ENCODE measurements at regions not wholly inside any gene's neighbourhood (a gene's known extent, or its start where the extent isn't known, plus 50 kb on each side); places are given as distances from the start of the nearest gene placed in this dataset.

DNA sequence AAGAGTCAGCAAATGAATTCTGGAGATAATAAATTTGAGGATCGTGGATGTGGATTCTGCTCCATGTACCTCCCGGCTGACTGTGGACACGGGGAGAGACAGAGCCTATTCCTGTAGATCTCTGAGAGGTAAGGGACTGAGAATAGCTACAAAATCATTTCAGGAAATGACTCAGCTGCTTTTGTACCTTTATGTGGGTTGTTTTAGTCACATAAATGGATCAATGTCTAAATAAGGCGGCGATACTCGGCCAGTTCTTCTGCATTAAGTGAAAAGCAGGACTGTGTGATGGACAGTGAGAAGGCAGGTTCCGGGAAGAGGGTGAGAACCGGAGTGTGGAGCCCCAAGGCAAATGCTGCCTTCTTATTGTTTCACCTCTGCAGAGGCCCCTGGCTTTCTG, 128.1 kb downstream of the EFNB2 start:
- Histone ChIP-seq H3K27me3 (ENCODE audit: low read depth) (peaks cover 8% of the 10 kb centered on the region), H3K9me3 (replicated peaks) (no peaks in the 10 kb centered on the region), H3K36me3 (no peaks in the 10 kb centered on the region), H3K27ac (replicated peaks) (no peak overlapping the region), H3K4me1 (no peaks in the 10 kb centered on the region), H3K4me3 (no peak overlapping the region)
- DNase-seq = no peak
- intact Hi-C loops (cut with micrococcal nuclease) = no loop called here
- TF ChIP-seq, protein P1, sequence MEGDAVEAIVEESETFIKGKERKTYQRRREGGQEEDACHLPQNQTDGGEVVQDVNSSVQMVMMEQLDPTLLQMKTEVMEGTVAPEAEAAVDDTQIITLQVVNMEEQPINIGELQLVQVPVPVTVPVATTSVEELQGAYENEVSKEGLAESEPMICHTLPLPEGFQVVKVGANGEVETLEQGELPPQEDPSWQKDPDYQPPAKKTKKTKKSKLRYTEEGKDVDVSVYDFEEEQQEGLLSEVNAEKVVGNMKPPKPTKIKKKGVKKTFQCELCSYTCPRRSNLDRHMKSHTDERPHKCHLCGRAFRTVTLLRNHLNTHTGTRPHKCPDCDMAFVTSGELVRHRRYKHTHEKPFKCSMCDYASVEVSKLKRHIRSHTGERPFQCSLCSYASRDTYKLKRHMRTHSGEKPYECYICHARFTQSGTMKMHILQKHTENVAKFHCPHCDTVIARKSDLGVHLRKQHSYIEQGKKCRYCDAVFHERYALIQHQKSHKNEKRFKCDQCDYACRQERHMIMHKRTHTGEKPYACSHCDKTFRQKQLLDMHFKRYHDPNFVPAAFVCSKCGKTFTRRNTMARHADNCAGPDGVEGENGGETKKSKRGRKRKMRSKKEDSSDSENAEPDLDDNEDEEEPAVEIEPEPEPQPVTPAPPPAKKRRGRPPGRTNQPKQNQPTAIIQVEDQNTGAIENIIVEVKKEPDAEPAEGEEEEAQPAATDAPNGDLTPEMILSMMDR (IDR thresholded peaks at IDR 0.05; ENCODE audit: borderline replicate concordance) = no peak

DNA sequence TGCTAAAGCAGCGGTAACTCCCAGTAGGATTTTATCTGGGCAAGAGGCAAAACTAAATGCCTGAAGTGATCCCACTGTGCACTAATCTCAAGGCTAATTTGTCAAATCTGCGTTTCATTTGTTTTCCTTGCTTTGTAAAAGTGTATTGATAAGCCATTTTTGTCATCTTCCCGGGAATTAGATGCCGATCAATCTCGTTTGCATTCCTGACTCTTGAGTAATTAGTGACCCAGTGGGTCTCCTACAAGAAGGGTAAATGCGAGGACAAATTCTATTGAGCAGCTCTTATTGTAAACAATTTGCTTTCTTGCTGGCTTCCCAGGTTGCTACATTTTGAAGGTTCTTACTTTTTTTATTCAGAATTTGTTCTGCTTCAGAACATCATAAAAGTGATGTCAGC, 129.7 kb downstream of the EFNB2 start:
- Histone ChIP-seq H3K4me3 (no peak overlapping the region), H3K36me3 (no peaks in the 10 kb centered on the region), H3K4me1 (no peaks in the 10 kb centered on the region), H3K27me3 (ENCODE audit: low read depth) (peaks cover 8% of the 10 kb centered on the region), H3K27ac (replicated peaks) (no peak overlapping the region), H3K9me3 (replicated peaks) (no peaks in the 10 kb centered on the region)
- DNase-seq = no peak
- TF ChIP-seq, protein P1 (IDR thresholded peaks at IDR 0.05; ENCODE audit: borderline replicate concordance) = no peak
- intact Hi-C loops (cut with micrococcal nuclease) = no loop called here

DNA sequence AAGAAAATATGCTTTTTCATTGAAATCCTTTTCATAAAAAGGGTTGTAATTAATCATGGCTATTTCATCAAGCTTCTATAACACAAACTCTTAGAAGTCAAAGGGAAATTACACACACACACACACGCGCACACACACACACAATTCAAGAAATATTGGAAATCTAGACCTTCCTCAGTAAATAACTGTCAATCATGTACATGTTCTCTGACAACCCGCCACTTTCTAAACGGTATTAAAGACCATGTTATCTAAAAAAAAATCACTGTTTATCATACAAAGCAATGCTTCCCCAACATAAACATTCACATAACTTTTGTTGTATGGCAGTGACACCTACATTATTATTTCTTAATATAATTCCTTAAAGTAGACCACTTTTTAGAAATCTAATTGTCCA, 132.2 kb downstream of the EFNB2 start:
- H3K27me3 ChIP-seq (ENCODE audit: low read depth) = peaks cover 8% of the 10 kb centered on the region
- intact Hi-C loops (cut with micrococcal nuclease) = no loop called here
- TF ChIP-seq, protein P1 (IDR thresholded peaks at IDR 0.05; ENCODE audit: borderline replicate concordance) = no peak
- no peaks in the 10 kb centered on the region for H3K9me3 ChIP-seq (replicated peaks)
- no peak overlapping the region for H3K4me3 ChIP-seq
- H3K4me1 ChIP-seq = no peaks in the 10 kb centered on the region
- no peaks in the 10 kb centered on the region for H3K36me3 ChIP-seq
- no peak overlapping the region for H3K27ac ChIP-seq (replicated peaks)
- DNase-seq = no peak

DNA sequence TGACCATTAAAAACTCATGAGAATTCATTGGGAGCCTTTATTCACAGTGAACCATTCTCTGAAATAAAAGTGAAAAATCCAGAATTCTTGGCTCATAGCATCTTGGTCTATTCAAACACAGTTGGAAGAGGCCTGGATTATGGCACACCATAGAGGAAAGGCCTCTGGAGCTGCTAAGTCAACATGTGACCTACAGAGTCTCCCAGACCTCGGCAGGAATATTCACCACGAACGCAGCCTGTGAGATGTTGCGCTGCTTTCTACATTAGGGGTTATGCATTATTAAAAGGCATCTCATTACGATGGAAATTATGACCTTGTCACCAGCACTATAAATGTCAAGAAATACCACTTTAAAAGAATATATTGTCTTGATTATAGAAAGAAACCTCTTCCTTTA, 132.6 kb downstream of the EFNB2 start:
- H3K27me3 ChIP-seq (ENCODE audit: low read depth) = peaks cover 6% of the 10 kb centered on the region
- no peaks in the 10 kb centered on the region for H3K36me3 ChIP-seq
- TF ChIP-seq, protein P1 (IDR thresholded peaks at IDR 0.05; ENCODE audit: borderline replicate concordance) = no peak
- intact Hi-C loops (cut with micrococcal nuclease) = no loop called here
- no peak for DNase-seq
- H3K9me3 ChIP-seq (replicated peaks) = no peaks in the 10 kb centered on the region
- H3K4me3 ChIP-seq = no peak overlapping the region
- no peak overlapping the region for H3K27ac ChIP-seq (replicated peaks)
- no peaks in the 10 kb centered on the region for H3K4me1 ChIP-seq

DNA sequence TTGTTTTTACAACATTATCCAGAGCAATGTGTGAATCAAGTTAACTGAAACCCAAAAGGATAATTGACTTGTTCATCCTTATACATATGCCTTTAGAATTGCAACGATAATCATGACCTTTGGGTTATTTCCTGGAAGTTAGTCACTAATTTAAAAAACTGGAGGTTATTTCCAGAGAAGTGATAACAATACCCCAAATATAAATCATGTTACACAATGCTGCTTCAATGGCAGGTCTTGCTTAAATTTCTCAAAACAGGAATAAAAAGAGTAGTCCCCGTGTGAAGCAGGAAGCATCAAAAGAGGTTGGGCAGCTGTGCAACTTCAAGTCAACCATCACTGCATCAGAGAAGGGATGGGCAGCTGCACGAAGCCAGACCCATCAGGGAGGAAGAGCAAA, 134.4 kb downstream of the EFNB2 start:
- Histone ChIP-seq H3K36me3 (no peaks in the 10 kb centered on the region), H3K4me1 (no peaks in the 10 kb centered on the region), H3K27me3 (ENCODE audit: low read depth) (no peaks in the 10 kb centered on the region), H3K4me3 (no peak overlapping the region), H3K9me3 (replicated peaks) (no peaks in the 10 kb centered on the region), H3K27ac (replicated peaks) (no peak overlapping the region)
- TF ChIP-seq, protein P1 (IDR thresholded peaks at IDR 0.05; ENCODE audit: borderline replicate concordance) = no peak
- DNase-seq = no peak
- intact Hi-C loops (cut with micrococcal nuclease) = no loop called here

DNA sequence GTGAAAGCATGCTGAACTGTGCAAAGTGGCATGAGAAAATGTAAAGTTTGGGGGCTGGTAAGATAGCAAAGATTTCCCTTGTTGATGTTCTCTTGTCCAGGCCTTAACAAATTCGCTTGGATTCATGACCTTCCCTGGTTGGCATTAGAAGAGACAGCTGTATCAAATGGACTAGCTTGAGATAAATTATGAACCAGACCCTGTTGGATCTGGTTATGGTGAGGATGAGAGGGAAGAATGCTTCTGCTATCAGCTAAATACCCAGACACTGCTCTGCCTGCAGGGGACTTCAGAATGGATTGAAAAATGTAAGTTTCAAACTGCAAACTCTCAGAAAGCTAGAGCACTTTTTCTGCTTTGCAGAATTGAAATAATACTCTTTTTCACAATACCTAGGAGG, 135.2 kb downstream of the EFNB2 start:
- H3K4me3 ChIP-seq = no peak overlapping the region
- intact Hi-C loops (cut with micrococcal nuclease) = no loop called here
- TF ChIP-seq, protein P1 (IDR thresholded peaks at IDR 0.05; ENCODE audit: borderline replicate concordance) = no peak
- H3K27me3 ChIP-seq (ENCODE audit: low read depth) = no peaks in the 10 kb centered on the region
- H3K4me1 ChIP-seq = no peaks in the 10 kb centered on the region
- H3K36me3 ChIP-seq = no peaks in the 10 kb centered on the region
- DNase-seq = no peak
- H3K9me3 ChIP-seq (replicated peaks) = no peaks in the 10 kb centered on the region
- H3K27ac ChIP-seq (replicated peaks) = no peak overlapping the region
